Progenitor cell of endocrine pancreas (in vitro differentiated cells): ENCODE measurements at regions not wholly inside any gene's neighbourhood (a gene's known extent, or its start where the extent isn't known, plus 50 kb on each side); places are given as distances from the start of the nearest gene placed in this dataset.

ENCODE experiments used
- DNase-seq: peaks from one replicate; pipeline ENCODE4 v3.0.0; 2021; ENCODE audit warnings: low spot score; ENCODE audit not compliant: unreplicated experiment
- H3K27ac Mint-ChIP-seq: 2 replicates; pipeline ENCODE4 v1.8.0; 2021; ENCODE audit warnings: mild to moderate bottlenecking, moderate library complexity, mixed read lengths
- H3K27me3 Mint-ChIP-seq: 2 replicates; pipeline ENCODE4 v1.8.0; 2021; ENCODE audit warnings: mixed read lengths
- H3K36me3 Mint-ChIP-seq: 2 replicates; pipeline ENCODE4 v1.8.0; 2022; ENCODE audit warnings: mixed read lengths; ENCODE audit not compliant: insufficient read depth
- H3K4me1 Mint-ChIP-seq: 2 replicates; pipeline ENCODE4 v1.8.0; 2021; ENCODE audit warnings: low read depth, mixed read lengths
- H3K4me3 Mint-ChIP-seq: 2 replicates; pipeline ENCODE4 v1.8.0; 2021; ENCODE audit warnings: low read depth, mild to moderate bottlenecking, moderate library complexity, mixed read lengths
- H3K9me3 Mint-ChIP-seq: 2 replicates; pipeline ENCODE4 v1.8.0; 2021; ENCODE audit warnings: low read depth, mixed read lengths
- TF ChIP-seq, protein P1 (sequence below): fragments of 200-600 bp; sonication (generic); IDR thresholded peaks from one replicate; pipeline ENCODE4 v1.5.0; 2021; ENCODE audit warnings: antibody characterized with exemption, mild to moderate bottlenecking; ENCODE audit not compliant: unreplicated experiment

GRCh38 chr3:187550446-187550845 lies 119.7 kb downstream of the SST start:
- Mint-ChIP-seq H3K27me3 (peaks cover 5% of the 10 kb centered on the region), H3K4me1 (peaks cover 5% of the 10 kb centered on the region), H3K4me3 (no peak overlapping the region), H3K36me3 (no peaks in the 10 kb centered on the region), H3K9me3 (no peaks in the 10 kb centered on the region), H3K27ac (no peak overlapping the region)
- TF ChIP-seq, protein P1, sequence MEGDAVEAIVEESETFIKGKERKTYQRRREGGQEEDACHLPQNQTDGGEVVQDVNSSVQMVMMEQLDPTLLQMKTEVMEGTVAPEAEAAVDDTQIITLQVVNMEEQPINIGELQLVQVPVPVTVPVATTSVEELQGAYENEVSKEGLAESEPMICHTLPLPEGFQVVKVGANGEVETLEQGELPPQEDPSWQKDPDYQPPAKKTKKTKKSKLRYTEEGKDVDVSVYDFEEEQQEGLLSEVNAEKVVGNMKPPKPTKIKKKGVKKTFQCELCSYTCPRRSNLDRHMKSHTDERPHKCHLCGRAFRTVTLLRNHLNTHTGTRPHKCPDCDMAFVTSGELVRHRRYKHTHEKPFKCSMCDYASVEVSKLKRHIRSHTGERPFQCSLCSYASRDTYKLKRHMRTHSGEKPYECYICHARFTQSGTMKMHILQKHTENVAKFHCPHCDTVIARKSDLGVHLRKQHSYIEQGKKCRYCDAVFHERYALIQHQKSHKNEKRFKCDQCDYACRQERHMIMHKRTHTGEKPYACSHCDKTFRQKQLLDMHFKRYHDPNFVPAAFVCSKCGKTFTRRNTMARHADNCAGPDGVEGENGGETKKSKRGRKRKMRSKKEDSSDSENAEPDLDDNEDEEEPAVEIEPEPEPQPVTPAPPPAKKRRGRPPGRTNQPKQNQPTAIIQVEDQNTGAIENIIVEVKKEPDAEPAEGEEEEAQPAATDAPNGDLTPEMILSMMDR = no peak
- no peak for DNase-seq

DNA sequence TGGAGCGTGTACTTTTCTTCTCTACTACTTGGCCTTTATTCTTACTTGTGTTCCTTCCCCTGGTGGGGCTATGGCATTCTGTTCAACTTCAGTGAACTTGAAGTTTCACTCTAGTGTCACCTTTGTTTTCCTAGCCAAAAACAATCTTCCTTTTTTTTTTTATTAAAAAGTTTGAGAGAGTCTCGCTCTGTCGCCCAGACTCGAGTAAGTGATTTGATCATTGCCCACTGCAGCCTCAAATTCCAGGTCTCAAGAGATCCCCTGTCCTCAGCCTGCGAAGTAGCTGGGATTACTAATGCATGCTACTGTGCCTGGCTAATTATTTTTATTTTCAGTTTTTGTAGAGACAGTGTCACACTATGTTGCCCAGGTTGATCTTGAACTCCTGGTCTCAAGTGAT lies 124.8 kb downstream of the SST start:
- Mint-ChIP-seq H3K9me3 (no peaks in the 10 kb centered on the region), H3K27ac (no peak overlapping the region), H3K36me3 (no peaks in the 10 kb centered on the region), H3K4me1 (peaks cover 5% of the 10 kb centered on the region), H3K4me3 (no peak overlapping the region), H3K27me3 (peaks cover 5% of the 10 kb centered on the region)
- DNase-seq = no peak
- TF ChIP-seq, protein P1 = no peak

DNA sequence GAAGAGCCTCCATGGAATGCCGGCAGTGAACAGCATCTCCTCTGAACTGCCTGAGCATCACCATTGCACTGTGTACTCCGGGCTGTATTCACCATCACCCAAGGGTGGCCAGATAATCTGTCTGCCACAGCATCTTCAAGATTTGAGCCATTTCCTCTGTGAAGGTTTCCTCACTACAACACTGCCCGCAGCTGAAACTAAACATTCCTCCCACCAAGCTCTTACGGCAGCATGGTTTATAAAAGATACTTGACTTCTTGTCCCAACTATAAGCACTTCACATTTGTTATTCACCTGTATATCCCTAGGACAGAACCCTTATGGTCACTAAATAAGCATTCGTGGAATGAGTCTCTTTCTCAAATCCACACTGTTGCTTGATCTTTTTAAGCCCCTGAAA lies 125.9 kb downstream of the SST start:
- H3K9me3 Mint-ChIP-seq = no peaks in the 10 kb centered on the region
- H3K27ac Mint-ChIP-seq = no peak overlapping the region
- TF ChIP-seq, protein P1 = no peak
- H3K27me3 Mint-ChIP-seq = peaks cover 2% of the 10 kb centered on the region
- H3K36me3 Mint-ChIP-seq = no peaks in the 10 kb centered on the region
- no peak overlapping the region for H3K4me3 Mint-ChIP-seq
- DNase-seq = no peak
- peaks cover 5% of the 10 kb centered on the region for H3K4me1 Mint-ChIP-seq

DNA sequence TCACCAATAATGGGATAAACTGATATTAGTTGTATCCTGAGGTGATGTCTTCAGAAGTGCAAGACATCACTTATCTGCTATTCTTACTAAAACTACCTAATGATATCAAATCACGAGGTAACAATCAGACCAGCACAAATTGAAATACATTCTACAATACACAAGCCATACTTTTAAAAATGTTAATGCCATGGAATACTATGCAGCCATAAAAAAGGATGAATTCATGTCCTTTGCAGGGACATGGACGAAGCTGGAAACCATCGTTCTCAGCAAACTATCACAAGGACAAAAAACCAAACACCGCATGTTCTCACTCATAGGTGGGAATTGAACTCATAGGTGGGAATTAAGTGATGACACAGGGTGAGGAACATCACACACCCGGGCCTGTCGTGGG lies 129.3 kb downstream of the SST start:
- Mint-ChIP-seq H3K9me3 (no peaks in the 10 kb centered on the region), H3K4me1 (no peaks in the 10 kb centered on the region), H3K27me3 (no peaks in the 10 kb centered on the region), H3K4me3 (no peak overlapping the region), H3K36me3 (no peaks in the 10 kb centered on the region), H3K27ac (no peak overlapping the region)
- no peak for DNase-seq
- TF ChIP-seq, protein P1 = no peak

- H3K27me3 Mint-ChIP-seq = no peaks in the 10 kb centered on the region
- no peak for DNase-seq
- no peak overlapping the region for H3K27ac Mint-ChIP-seq
- H3K36me3 Mint-ChIP-seq = no peaks in the 10 kb centered on the region
- H3K4me3 Mint-ChIP-seq = no peak overlapping the region
- H3K4me1 Mint-ChIP-seq = no peaks in the 10 kb centered on the region
- H3K9me3 Mint-ChIP-seq = no peaks in the 10 kb centered on the region
- TF ChIP-seq, protein P1 = no peak
These were observed 134.0 kb downstream of the SST start for GRCh38 chr3:187536185-187536584.
